Fibroblast of lung (primary cell): ENCODE measurements at regions not wholly inside any gene's neighbourhood (a gene's known extent, or its start where the extent isn't known, plus 50 kb on each side); places are given as distances from the start of the nearest gene placed in this dataset.
"Not testable (repeated sequence)": the region's sequence is repeated elsewhere in the genome, so short reads cannot be mapped to it uniquely, and the experiment has no call there.

Experiments
- DNase-seq, 2 donors: peaks; one replicate each; pipeline versions ENCODE4 v3.0.0 to v3.0.0-alpha.2; 2010; ENCODE audit warnings: low read depth in 2 of 2
- H2AFZ ChIP-seq: 2 replicates; pipeline ENCODE4 v1.5.1; 2012; ENCODE audit warnings: low read length, control low read depth, inconsistent platforms
- H3K27ac ChIP-seq: 2 replicates; pipeline ENCODE4 v1.5.1; 2011; ENCODE audit warnings: low read length, control low read depth; ENCODE audit not compliant: insufficient read depth
- H3K27me3 ChIP-seq: 2 replicates; pipeline ENCODE4 v1.5.1; 2011; ENCODE audit warnings: mild to moderate bottlenecking, low read length; ENCODE audit not compliant: control insufficient read depth, insufficient read depth
- H3K36me3 ChIP-seq: 2 replicates; pipeline ENCODE4 v1.5.1; 2011; ENCODE audit warnings: low read length; ENCODE audit not compliant: control insufficient read depth, insufficient read depth
- H3K4me1 ChIP-seq: 2 replicates; pipeline ENCODE4 v1.5.1; 2011; ENCODE audit warnings: low read length; ENCODE audit not compliant: control insufficient read depth, insufficient read depth; ENCODE audit errors: extremely low read depth
- H3K4me2 ChIP-seq: 2 replicates; pipeline ENCODE4 v1.5.1; 2011; ENCODE audit warnings: low read length, control low read depth; ENCODE audit not compliant: insufficient read depth; ENCODE audit errors: extremely low read depth
- H3K4me3 ChIP-seq, 4 experiments: fragments of 200-600 bp in 1 of 4; sonication (generic) in 1 of 4; replicated peaks in 1 of 4; 2 replicates each; pipeline ENCODE4 v1.5.1; 2011 to 2016; ENCODE audit warnings: low read length in 4 of 4, low read depth in 3 of 4, mild to moderate bottlenecking in 3 of 4, control low read depth in 2 of 4, inconsistent platforms in 1 of 4, mixed read lengths in 1 of 4; ENCODE audit not compliant: insufficient read depth in 1 of 4; ENCODE audit errors: control extremely low read depth in 1 of 4
- H3K79me2 ChIP-seq: 2 replicates; pipeline ENCODE4 v1.5.1; 2012; ENCODE audit warnings: mild to moderate bottlenecking, low read length, inconsistent platforms; ENCODE audit not compliant: control insufficient read depth, insufficient read depth
- H3K9ac ChIP-seq: 2 replicates; pipeline ENCODE4 v1.5.1; 2011; ENCODE audit warnings: mild to moderate bottlenecking, low read length, control low read depth; ENCODE audit not compliant: insufficient read depth
- H3K9me3 ChIP-seq: 2 replicates; pipeline ENCODE4 v1.5.1; 2012; ENCODE audit warnings: low read depth, low read length; ENCODE audit not compliant: control insufficient read depth, insufficient read depth
- H4K20me1 ChIP-seq: 2 replicates; pipeline ENCODE4 v1.5.1; 2011; ENCODE audit warnings: low read length; ENCODE audit not compliant: control insufficient read depth, insufficient read depth; ENCODE audit errors: extremely low read depth
- EZH2 ChIP-seq: IDR thresholded peaks from 2 replicates; pipeline ENCODE4 v1.5.1; 2012; ENCODE audit warnings: low read length, control low read depth, mild to moderate bottlenecking; ENCODE audit errors: missing control alignments
- TF ChIP-seq, protein P1 (sequence below), 2 donors: IDR thresholded peaks in 1 of 2; conservative IDR thresholded peaks in 1 of 2; 1 replicate in 1 of 2; 2 replicates in 1 of 2; pipeline ENCODE4 v1.5.1; 2011 to 2012; ENCODE audit warnings: low read length in 2 of 2, control low read depth in 1 of 2, inconsistent platforms in 1 of 2, low read depth in 1 of 2, mild to moderate bottlenecking in 1 of 2

- Histone ChIP-seq H2AFZ (no peak overlapping the region), H3K4me2 (no peak overlapping the region), H3K4me3 (no peak overlapping the region), H3K79me2 (no peaks in the 10 kb centered on the region), H3K9me3 (no peaks in the 10 kb centered on the region), H3K4me1 (no peaks in the 10 kb centered on the region), H4K20me1 (no peaks in the 10 kb centered on the region), H3K27me3 (no peaks in the 10 kb centered on the region), H3K36me3 (no peaks in the 10 kb centered on the region), H3K9ac (no peak overlapping the region), H3K27ac (no peak overlapping the region)
- DNase-seq, result no peak
- no peak for TF ChIP-seq EZH2
- TF ChIP-seq, protein P1, sequence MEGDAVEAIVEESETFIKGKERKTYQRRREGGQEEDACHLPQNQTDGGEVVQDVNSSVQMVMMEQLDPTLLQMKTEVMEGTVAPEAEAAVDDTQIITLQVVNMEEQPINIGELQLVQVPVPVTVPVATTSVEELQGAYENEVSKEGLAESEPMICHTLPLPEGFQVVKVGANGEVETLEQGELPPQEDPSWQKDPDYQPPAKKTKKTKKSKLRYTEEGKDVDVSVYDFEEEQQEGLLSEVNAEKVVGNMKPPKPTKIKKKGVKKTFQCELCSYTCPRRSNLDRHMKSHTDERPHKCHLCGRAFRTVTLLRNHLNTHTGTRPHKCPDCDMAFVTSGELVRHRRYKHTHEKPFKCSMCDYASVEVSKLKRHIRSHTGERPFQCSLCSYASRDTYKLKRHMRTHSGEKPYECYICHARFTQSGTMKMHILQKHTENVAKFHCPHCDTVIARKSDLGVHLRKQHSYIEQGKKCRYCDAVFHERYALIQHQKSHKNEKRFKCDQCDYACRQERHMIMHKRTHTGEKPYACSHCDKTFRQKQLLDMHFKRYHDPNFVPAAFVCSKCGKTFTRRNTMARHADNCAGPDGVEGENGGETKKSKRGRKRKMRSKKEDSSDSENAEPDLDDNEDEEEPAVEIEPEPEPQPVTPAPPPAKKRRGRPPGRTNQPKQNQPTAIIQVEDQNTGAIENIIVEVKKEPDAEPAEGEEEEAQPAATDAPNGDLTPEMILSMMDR (conservative IDR thresholded peaks at IDR 0.05 in 1 of 2, IDR thresholded peaks at IDR 0.05 in 1 of 2; ENCODE audit: low read depth in 1 of 2, low read length in 2 of 2), result no peak
These were observed 134.0 kb upstream of the ADCY2 start for GRCh38 chr5:7261900-7262299.

- not testable (repeated sequence) for H3K27me3 ChIP-seq, H3K36me3 ChIP-seq, H3K4me1 ChIP-seq, H4K20me1 ChIP-seq, DNase-seq, H2AFZ ChIP-seq, H3K4me3 ChIP-seq, H3K79me2 ChIP-seq, H3K9me3 ChIP-seq, H3K27ac ChIP-seq, H3K9ac ChIP-seq, H3K4me2 ChIP-seq
These were observed 132.4 kb upstream of the ADCY2 start for GRCh38 chr5:7263398-7264015.

DNA sequence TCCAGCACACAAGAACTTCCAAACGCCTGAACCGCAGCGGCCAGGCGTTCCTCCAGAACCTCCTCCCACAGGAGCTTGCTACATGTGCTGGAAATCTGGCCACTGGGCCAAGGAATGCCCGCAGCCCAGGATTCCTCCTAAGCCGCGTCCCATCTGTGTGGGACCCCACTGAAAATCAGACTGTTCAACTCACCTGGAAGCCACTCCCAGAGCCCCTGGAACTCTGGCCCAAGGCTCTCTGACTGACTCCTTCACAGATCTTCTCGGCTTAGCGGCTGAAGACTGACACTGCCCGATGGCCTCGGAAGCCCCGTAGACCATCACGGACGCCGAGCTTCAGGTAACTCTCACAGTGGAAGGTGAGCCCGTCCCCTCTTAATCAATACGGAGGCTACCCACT, 130.2 kb upstream of the ADCY2 start:
- H2AFZ ChIP-seq, H3K4me1 ChIP-seq, H3K9ac ChIP-seq, H4K20me1 ChIP-seq, H3K27ac ChIP-seq, H3K79me2 ChIP-seq, H3K36me3 ChIP-seq, DNase-seq, H3K4me2 ChIP-seq, H3K4me3 ChIP-seq, H3K9me3 ChIP-seq, H3K27me3 ChIP-seq: not testable (repeated sequence)

- H4K20me1 ChIP-seq, H3K4me1 ChIP-seq, H3K36me3 ChIP-seq, H2AFZ ChIP-seq, H3K27me3 ChIP-seq, H3K9me3 ChIP-seq, H3K9ac ChIP-seq, H3K4me2 ChIP-seq, H3K79me2 ChIP-seq, H3K4me3 ChIP-seq, DNase-seq, H3K27ac ChIP-seq: not testable (repeated sequence)
These were observed 127.2 kb upstream of the ADCY2 start for GRCh38 chr5:7268722-7269121.
